Peyer's patch (tissue), 4 donors: ENCODE measurements at regions not wholly inside any gene's neighbourhood (a gene's known extent, or its start where the extent isn't known, plus 50 kb on each side); places are given as distances from the start of the nearest gene placed in this dataset.

Experiments
- DNase-seq, 3 donors: peaks; one replicate each; pipeline ENCODE4 v3.0.0-alpha.2; 2017 to 2019
- H3K27ac ChIP-seq, 4 donors: fragments of 200-600 bp; sonication (generic); one replicate each; pipeline ENCODE4 v1.5.1; 2016 to 2019
- H3K27me3 ChIP-seq, 2 donors: fragments of 200-600 bp; sonication (generic); one replicate each; pipeline ENCODE4 v1.5.1; 2019
- H3K36me3 ChIP-seq, 3 donors: fragments of 200-600 bp; sonication (generic); one replicate each; pipeline ENCODE4 v1.5.1; 2016 to 2019
- H3K4me1 ChIP-seq, 4 donors: fragments of 200-600 bp; sonication (generic); one replicate each; pipeline ENCODE4 v1.5.1; 2016 to 2019
- H3K4me3 ChIP-seq, 4 donors: fragments of 200-600 bp; sonication (generic); 1 replicate in 3 of 4; 2 replicates in 1 of 4; pipeline ENCODE4 v1.5.1; 2016 to 2019; ENCODE audit warnings: mild to moderate bottlenecking in 1 of 4
- H3K9me3 ChIP-seq, 4 donors: fragments of 200-600 bp; sonication (generic); one replicate each; pipeline ENCODE4 v1.5.1; 2016 to 2019; ENCODE audit warnings: mild to moderate bottlenecking in 1 of 4
- CTCF ChIP-seq, 6 experiments: fragments of 450-650 bp in 4 of 6; fragments of 200-600 bp in 2 of 6; sonication (generic) in 1 of 6; IDR thresholded peaks; one replicate each; pipeline ENCODE4 v1.5.1; 2017 to 2019; ENCODE audit warnings: antibody characterized with exemption in 6 of 6, mild to moderate bottlenecking in 3 of 6, moderate library complexity in 1 of 6
- POLR2A ChIP-seq, 2 donors: fragments of 450-650 bp; IDR thresholded peaks; one replicate each; pipeline ENCODE4 v1.5.1; 2017; ENCODE audit warnings: antibody characterized with exemption in 2 of 2, mild to moderate bottlenecking in 2 of 2, moderate library complexity in 2 of 2

DNA sequence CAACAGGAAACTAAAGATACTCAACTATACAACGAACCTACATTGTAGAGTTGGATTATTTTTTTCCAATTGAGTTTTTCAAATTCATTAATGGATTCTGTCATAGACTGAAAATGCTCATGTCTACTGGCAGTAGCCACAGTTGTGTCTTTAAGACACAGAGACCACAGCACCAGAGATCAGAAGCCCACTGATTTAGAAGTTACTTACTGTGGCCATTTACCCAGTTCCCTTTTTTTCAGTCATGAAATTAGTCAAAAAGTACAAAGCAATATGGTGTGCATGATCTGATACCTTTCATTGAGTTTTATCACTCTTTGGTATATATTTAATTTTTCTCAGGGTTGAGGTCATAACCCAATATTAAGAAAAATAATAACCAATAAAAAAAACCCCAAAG is 1640.2 kb upstream of the WWC1 start:
- Histone ChIP-seq H3K4me1 (no peaks in the 10 kb centered on the region), H3K36me3 (no peaks in the 10 kb centered on the region), H3K27me3 (no peaks in the 10 kb centered on the region), H3K27ac (no peak overlapping the region), H3K4me3 (no peak overlapping the region), H3K9me3 (no peaks in the 10 kb centered on the region)
- no peak for DNase-seq
- TF ChIP-seq POLR2A (IDR thresholded peaks at IDR 0.05): no peak
- no peak for TF ChIP-seq CTCF (IDR thresholded peaks at IDR 0.05)

- DNase-seq: no peak
Observed at GRCh38 chr5:166671811-166672210, 1619.6 kb upstream of the WWC1 start.

DNA sequence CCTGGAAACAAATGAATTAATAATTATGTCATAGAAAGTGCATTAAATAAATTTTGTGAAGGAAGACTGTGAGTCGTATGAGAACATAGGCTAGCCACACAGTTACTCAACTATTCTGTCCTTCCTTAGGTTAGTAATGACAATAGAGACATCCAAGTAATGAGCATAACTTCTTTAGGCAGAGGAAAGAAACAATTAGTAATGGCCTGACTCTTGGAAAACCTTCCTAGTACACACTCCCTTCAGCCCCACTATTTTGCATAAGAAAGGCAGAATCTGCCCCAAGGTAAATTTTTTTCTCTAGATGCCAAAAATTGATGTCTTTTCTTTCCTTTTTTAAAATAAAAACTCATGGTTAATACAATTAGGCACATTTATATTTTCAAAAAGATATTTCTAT is 1619.0 kb upstream of the WWC1 start:
- H3K36me3 ChIP-seq: no peaks in the 10 kb centered on the region
- H3K27ac ChIP-seq: no peak overlapping the region
- H3K27me3 ChIP-seq: no peaks in the 10 kb centered on the region
- DNase-seq: no peak
- no peaks in the 10 kb centered on the region for H3K4me1 ChIP-seq
- no peaks in the 10 kb centered on the region for H3K9me3 ChIP-seq
- H3K4me3 ChIP-seq: no peak overlapping the region
- TF ChIP-seq POLR2A (IDR thresholded peaks at IDR 0.05) (no peak), CTCF (IDR thresholded peaks at IDR 0.05) (no peak)

More at GRCh38 chr5:166671811-166672210, 1619.6 kb upstream of the WWC1 start:
- H3K4me3 ChIP-seq: no peak overlapping the region
- no peaks in the 10 kb centered on the region for H3K36me3 ChIP-seq
- no peaks in the 10 kb centered on the region for H3K27me3 ChIP-seq
- no peaks in the 10 kb centered on the region for H3K9me3 ChIP-seq
- no peaks in the 10 kb centered on the region for H3K4me1 ChIP-seq
- TF ChIP-seq CTCF (IDR thresholded peaks at IDR 0.05) (no peak), POLR2A (IDR thresholded peaks at IDR 0.05) (no peak)
- no peak overlapping the region for H3K27ac ChIP-seq

DNA sequence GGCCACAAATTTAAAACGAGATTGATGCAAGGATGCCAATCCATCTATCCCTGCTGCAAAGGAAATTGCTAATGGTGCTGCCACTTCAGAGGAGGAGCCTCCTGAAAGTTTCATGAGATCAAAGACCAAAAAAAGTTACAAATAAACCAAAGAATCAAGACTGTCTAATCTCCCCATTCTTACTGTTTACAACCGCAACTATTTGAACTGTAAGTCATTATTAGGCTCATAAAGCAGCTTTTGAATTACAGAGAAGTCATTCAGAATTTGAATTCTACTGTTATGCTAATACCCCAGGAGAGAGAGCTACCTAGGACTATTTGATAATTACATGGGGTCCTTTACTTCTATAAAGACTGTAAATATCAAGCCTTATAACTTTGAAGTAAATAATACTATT is 1613.6 kb upstream of the WWC1 start:
- H3K4me1 ChIP-seq: no peaks in the 10 kb centered on the region
- no peak overlapping the region for H3K4me3 ChIP-seq
- H3K27me3 ChIP-seq: no peaks in the 10 kb centered on the region
- no peaks in the 10 kb centered on the region for H3K36me3 ChIP-seq
- no peaks in the 10 kb centered on the region for H3K9me3 ChIP-seq
- H3K27ac ChIP-seq: no peak overlapping the region
- no peak for DNase-seq
- no peak for TF ChIP-seq POLR2A (IDR thresholded peaks at IDR 0.05)
- no peak for TF ChIP-seq CTCF (IDR thresholded peaks at IDR 0.05)

DNA sequence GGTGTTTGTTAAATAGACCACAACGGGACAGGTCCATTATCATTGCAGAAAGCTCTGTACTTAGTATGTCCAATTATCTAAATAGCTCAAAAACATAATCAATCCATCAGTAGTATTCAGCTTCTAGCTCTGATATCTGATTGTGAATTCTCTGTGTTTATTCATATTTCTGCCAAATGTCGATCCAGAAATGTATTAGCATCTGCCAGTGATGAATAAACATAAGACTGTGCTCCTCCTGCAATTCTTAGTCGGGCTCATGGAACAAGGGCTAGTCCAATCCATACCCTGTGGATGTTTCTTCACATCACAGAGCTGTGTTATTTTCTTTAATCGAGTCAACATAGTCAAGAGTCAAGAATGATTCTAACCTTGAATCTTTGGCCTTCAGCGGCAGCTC is 1612.1 kb upstream of the WWC1 start:
- H3K4me1 ChIP-seq: no peaks in the 10 kb centered on the region
- no peak for DNase-seq
- H3K4me3 ChIP-seq: no peak overlapping the region
- no peaks in the 10 kb centered on the region for H3K36me3 ChIP-seq
- H3K27ac ChIP-seq: no peak overlapping the region
- H3K9me3 ChIP-seq: no peaks in the 10 kb centered on the region
- H3K27me3 ChIP-seq: no peaks in the 10 kb centered on the region
- TF ChIP-seq CTCF (IDR thresholded peaks at IDR 0.05) (no peak), POLR2A (IDR thresholded peaks at IDR 0.05) (no peak)

DNA sequence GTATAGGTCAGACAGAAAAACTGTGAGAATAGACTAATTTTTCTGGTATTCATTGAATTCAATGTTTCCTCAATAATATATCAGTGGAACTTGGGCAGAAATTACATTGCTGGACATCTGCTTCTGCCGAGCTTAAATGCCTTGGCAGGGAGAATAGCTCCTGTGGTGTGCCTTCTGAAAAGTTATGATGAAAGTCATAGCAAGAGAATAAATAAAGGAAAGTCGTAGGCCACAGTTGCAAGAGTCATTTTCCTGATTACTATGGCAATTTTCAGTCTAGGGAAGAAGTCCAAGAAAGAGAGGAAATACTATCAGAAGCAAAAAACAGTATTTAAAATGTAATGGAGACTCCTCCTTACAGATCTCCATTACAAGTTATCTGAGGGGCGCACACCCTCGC is 1596.1 kb upstream of the WWC1 start:
- no peaks in the 10 kb centered on the region for H3K27me3 ChIP-seq
- no peak overlapping the region for H3K27ac ChIP-seq
- TF ChIP-seq CTCF (IDR thresholded peaks at IDR 0.05) (no peak), POLR2A (IDR thresholded peaks at IDR 0.05) (no peak)
- no peak for DNase-seq
- no peaks in the 10 kb centered on the region for H3K9me3 ChIP-seq
- H3K4me1 ChIP-seq: no peaks in the 10 kb centered on the region
- H3K4me3 ChIP-seq: no peak overlapping the region
- H3K36me3 ChIP-seq: no peaks in the 10 kb centered on the region
